Loucy (cell line): ENCODE measurements at regions not wholly inside any gene's neighbourhood (a gene's known extent, or its start where the extent isn't known, plus 50 kb on each side); places are given as distances from the start of the nearest gene placed in this dataset.

ENCODE experiments used
- CTCF ChIP-seq: fragments of 200-600 bp; sonication (generic); conservative IDR thresholded peaks from 2 replicates; pipeline ENCODE4 v1.5.1; 2014; ENCODE audit warnings: mild to moderate bottlenecking, antibody characterized with exemption, low read length
- EZH2phosphoT487 ChIP-seq: fragments of 200-600 bp; IDR thresholded peaks from 2 replicates; pipeline ENCODE4 v1.6.1; 2018; ENCODE audit warnings: antibody characterized with exemption, mild to moderate bottlenecking, moderate library complexity, borderline replicate concordance

GRCh38 chrX:74061879-74062278 is 209.4 kb upstream of the XIST start:
- TF ChIP-seq CTCF (no peak), EZH2phosphoT487 (no peak)
